22Rv1 (cell line): ENCODE measurements at regions not wholly inside any gene's neighbourhood (a gene's known extent, or its start where the extent isn't known, plus 50 kb on each side); places are given as distances from the start of the nearest gene placed in this dataset.

ENCODE experiments used
- ZFX ChIP-seq: fragments of 450-650 bp; IDR thresholded peaks from 2 replicates; pipeline ENCODE4 v1.6.1; 2017; ENCODE audit warnings: antibody characterized with exemption, borderline replicate concordance
- TF ChIP-seq, protein P1 (sequence below): fragments of 450-650 bp; IDR thresholded peaks from 2 replicates; pipeline ENCODE4 v1.5.1; 2017; ENCODE audit warnings: mild to moderate bottlenecking

DNA sequence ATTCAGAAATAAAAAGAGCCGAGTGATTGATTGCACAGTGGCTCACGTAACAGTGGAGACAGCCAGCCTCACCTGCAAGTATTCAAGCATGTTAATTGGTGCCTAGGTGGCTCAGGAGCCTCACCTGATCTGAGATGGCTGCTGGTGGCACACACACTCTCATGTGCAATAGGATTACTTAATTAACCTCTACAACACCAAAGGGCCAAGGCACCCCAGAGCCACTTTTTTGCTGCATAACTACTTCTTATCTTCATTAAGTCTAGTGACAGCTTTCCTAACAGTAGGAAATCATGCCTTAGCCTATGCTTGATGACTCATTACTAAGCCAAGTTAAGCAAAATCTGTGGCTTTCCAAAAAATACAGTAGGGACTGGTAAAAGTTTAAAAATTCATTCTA is 117.3 kb upstream of the NOCT start:
- TF ChIP-seq, protein P1, sequence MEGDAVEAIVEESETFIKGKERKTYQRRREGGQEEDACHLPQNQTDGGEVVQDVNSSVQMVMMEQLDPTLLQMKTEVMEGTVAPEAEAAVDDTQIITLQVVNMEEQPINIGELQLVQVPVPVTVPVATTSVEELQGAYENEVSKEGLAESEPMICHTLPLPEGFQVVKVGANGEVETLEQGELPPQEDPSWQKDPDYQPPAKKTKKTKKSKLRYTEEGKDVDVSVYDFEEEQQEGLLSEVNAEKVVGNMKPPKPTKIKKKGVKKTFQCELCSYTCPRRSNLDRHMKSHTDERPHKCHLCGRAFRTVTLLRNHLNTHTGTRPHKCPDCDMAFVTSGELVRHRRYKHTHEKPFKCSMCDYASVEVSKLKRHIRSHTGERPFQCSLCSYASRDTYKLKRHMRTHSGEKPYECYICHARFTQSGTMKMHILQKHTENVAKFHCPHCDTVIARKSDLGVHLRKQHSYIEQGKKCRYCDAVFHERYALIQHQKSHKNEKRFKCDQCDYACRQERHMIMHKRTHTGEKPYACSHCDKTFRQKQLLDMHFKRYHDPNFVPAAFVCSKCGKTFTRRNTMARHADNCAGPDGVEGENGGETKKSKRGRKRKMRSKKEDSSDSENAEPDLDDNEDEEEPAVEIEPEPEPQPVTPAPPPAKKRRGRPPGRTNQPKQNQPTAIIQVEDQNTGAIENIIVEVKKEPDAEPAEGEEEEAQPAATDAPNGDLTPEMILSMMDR: no peak
- no peak for TF ChIP-seq ZFX
